ENCODE measurements at regions not wholly inside any gene's neighbourhood (a gene's known extent, or its start where the extent isn't known, plus 50 kb on each side); places are given as distances from the start of the nearest gene placed in this dataset.

DNA sequence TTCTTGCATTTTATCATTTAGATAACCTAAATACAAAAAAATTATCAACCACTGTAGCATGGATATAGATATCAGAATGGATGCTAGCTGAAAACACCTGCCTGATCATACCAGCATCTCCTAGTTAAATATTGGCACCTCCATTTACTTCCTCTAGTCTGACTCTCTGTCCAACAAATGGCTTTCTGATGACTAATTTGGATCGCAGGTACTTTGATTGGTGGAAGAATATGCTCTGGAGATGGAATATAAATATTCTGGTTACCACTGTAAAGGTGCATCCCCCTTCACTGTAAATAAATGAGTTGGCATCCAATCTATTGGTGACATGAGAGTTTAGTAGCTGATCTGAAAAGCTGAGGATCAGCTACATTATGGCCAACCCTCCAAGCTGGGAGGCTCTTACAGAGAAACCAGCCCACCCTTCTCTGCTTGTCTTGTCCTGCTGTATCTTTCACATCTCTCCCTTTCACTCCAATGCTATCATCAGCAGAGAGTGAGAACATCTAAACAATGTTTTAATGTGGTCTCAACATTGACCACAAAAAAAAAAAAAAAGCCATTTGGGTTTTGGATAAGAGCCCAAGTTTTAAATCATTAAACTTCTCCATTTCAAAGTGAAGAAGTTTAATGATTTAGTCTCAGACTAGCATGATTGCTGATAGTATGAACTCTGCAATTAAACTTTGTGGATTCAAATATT, 90.5 kb downstream of the PMAIP1 start:
- TF ChIP-seq, protein P1, sequence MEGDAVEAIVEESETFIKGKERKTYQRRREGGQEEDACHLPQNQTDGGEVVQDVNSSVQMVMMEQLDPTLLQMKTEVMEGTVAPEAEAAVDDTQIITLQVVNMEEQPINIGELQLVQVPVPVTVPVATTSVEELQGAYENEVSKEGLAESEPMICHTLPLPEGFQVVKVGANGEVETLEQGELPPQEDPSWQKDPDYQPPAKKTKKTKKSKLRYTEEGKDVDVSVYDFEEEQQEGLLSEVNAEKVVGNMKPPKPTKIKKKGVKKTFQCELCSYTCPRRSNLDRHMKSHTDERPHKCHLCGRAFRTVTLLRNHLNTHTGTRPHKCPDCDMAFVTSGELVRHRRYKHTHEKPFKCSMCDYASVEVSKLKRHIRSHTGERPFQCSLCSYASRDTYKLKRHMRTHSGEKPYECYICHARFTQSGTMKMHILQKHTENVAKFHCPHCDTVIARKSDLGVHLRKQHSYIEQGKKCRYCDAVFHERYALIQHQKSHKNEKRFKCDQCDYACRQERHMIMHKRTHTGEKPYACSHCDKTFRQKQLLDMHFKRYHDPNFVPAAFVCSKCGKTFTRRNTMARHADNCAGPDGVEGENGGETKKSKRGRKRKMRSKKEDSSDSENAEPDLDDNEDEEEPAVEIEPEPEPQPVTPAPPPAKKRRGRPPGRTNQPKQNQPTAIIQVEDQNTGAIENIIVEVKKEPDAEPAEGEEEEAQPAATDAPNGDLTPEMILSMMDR (IDR thresholded peaks at IDR 0.05), result no peak
- Histone ChIP-seq H3K4me3 (no peak overlapping the region), H3K27ac (no peak overlapping the region)
- DNase-seq (ENCODE audit: low spot score), result no peak

DNA sequence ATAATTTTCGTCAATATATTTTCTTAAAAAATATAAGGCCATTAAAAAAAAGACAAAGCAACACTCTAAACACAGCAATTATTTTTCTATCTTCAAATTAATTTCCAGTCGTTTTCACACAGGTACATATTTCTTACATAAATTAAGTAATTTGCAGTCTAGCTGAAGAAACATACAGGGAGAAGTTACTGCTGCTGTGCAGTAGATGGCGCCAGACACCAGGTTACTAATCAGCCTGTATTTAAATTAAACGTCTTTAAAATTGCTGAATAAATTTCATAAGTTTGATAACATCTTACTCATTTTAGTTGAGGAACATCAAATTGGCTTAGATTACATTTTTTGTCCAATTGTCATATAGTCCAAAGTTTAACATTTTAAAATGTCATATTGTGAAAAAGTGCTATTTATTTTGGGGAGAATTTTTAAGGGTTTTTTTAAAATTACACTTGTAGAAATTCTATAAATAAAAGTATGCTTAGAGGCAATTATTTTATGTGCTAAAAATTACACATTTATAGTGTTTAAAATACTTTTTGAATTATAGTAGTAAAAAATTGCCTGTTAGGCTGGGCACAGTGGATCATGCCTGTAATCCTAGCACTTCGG, 88.4 kb downstream of the PMAIP1 start:
- DNase-seq (ENCODE audit: low spot score), result no peak
- Histone ChIP-seq H3K27ac (no peak overlapping the region), H3K4me3 (no peak overlapping the region)
- TF ChIP-seq, protein P1 (IDR thresholded peaks at IDR 0.05), result peak; percentile 65

DNA sequence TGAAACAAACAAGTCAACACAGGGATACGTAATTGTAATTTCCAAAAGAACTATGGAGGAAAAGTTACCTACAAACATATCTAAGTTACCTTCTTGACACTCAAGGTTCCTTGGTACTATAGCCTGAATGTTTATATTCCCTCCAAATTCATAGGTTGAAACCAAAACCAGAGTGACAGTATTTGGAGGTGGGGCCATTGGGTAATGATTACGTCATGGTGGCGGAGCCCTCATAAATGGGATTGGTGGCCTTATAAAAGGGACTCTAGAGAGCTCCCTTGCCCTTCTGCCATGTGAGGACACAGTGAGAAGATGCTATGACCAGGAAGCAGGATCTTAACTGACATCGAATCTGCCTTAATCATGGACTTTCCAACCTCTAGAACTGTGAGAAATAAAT, 87.3 kb downstream of the PMAIP1 start:
- no peak for DNase-seq (ENCODE audit: low spot score)
- no peak overlapping the region for H3K4me3 ChIP-seq

DNA sequence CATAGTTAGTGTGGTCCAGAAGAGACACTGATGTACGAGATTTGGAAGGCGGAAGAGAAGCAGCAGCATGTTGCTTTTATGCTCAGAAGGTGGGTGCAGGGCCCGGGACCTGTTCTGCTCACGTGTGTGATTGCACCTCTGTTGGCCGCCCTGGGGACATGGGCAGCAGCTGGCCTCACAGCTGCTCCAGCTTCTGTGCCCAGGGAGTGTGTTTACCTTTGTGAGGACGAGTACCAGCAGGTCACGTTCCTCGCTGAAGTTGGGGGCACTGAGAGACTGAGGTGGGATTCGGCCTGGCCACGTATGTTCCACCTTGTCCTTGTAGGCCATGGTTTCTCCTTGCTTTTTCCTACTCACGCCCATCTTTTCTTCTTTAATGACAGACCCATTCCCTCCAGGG, 86.3 kb downstream of the PMAIP1 start:
- DNase-seq (ENCODE audit: low spot score), result no peak
- TF ChIP-seq, protein P1 (IDR thresholded peaks at IDR 0.05), result no peak
- Histone ChIP-seq H3K27ac (no peak overlapping the region), H3K4me3 (no peak overlapping the region)

More for the DNA sequence above, 87.3 kb downstream of the PMAIP1 start:
- TF ChIP-seq, protein P1 (IDR thresholded peaks at IDR 0.05), result no peak
- H3K27ac ChIP-seq, result no peak overlapping the region

DNA sequence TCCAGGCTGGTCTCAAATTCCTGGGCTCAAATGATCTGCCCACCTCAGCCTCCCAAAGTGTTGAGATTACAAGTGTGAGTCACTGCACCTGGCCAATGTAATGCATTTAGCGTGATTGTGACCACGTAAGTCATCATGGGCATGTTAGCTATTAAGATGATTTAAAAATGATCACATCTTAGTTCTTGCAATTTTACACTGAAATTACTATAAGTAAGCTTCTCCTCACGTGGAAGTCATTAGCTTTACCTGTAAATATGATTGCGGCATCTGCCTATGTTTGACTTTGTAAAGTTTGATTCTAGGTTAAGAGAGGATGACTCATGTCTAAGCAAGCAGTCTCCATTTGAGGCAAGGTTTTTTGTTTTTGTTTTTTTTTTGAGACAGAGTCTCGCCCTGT, 85.5 kb downstream of the PMAIP1 start:
- Histone ChIP-seq H3K4me3 (no peak overlapping the region), H3K27ac (no peak overlapping the region)
- TF ChIP-seq, protein P1 (IDR thresholded peaks at IDR 0.05), result no peak
- DNase-seq (ENCODE audit: low spot score), result no peak

DNA sequence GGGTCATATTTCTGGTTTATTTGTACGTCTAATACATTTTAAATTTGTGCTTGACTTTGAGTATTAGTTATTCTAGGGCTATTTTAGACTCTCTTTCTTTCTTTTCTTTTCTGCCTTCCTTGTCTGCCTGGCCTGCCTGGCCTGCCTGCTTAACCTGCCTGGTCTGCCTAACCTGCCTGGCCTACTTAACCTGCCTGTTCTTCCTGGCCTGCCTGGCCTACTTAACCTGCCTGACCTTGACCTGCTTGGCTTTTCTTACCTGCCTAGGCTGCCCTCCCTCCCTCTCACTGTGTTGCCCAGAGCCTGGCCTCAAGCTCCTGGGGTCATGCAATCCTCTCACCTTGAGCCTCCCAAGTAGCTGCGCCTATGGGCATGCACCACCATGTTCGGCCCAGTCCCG, 83.7 kb downstream of the PMAIP1 start:
- Histone ChIP-seq H3K4me3 (no peak overlapping the region), H3K27ac (no peak overlapping the region)
- no peak for DNase-seq (ENCODE audit: low spot score)
- TF ChIP-seq, protein P1 (IDR thresholded peaks at IDR 0.05), result no peak

DNA sequence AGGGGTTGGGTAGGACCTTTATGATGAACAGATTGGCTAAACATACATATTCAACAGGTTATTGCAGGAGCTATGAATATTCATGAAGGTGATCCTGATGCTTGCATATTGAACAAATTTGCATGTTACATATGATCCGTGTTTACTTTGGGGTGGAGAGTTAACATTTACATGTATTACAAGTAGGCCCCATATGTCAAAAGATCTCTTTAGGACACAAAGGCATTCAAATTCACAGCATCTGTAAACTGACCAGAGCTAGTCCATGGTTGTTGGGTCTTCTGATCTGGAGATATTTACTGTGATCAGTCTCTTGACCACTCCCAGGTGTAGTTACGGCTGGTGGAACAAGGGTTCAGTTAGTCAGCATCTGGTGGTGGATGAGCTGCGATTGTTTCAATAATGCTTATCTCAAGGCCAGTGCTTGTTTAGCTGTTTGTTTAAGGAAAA, 80.4 kb downstream of the PMAIP1 start:
- Histone ChIP-seq H3K4me3 (no peak overlapping the region), H3K27ac (no peak overlapping the region)
- TF ChIP-seq, protein P1 (IDR thresholded peaks at IDR 0.05), result no peak
- no peak for DNase-seq (ENCODE audit: low spot score)

Data from coronary artery (tissue), 2 donors.